ENCODE measurements at regions not wholly inside any gene's neighbourhood (a gene's known extent, or its start where the extent isn't known, plus 50 kb on each side); places are given as distances from the start of the nearest gene placed in this dataset.

DNA sequence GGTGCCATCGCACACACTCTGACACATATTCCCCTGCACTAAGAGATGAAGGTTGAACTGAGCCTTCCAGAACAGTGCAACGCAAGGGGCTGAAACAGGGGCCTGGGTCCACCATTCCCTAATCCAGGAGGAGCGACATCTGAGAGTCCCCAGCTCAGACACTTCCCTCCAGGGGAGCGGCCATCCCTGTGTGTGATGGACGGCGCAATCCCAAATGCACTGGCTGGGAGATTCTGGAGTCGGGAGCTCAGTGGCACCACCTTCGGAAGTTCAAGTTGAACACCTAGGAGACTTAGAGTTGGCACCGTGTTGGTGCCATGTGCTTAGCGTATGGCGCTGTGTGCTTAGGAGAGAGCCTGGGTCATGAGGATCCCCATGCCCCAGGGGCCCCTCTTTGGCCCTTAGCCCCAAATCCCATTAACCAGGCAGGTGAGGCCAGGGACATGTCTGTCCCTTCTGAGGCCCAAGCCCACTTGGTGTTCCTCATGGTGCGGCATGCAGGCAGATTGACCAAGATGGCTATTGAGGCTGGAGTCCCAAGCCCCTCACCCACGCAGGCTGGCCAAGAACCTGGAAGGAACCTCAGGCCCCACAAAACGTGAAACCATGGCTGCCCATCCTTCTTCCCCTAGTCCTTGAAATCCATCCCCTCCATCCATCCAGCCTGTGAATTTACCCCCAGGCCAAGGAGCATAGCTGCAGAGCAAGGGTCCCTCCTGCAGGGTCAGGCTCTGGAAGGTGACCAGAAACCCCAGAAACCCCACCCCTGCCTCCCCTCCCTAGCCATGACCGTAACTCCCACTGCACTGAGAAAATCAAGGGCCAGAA is 114.1 kb upstream of the OTOS start:
- TF ChIP-seq, protein P1, sequence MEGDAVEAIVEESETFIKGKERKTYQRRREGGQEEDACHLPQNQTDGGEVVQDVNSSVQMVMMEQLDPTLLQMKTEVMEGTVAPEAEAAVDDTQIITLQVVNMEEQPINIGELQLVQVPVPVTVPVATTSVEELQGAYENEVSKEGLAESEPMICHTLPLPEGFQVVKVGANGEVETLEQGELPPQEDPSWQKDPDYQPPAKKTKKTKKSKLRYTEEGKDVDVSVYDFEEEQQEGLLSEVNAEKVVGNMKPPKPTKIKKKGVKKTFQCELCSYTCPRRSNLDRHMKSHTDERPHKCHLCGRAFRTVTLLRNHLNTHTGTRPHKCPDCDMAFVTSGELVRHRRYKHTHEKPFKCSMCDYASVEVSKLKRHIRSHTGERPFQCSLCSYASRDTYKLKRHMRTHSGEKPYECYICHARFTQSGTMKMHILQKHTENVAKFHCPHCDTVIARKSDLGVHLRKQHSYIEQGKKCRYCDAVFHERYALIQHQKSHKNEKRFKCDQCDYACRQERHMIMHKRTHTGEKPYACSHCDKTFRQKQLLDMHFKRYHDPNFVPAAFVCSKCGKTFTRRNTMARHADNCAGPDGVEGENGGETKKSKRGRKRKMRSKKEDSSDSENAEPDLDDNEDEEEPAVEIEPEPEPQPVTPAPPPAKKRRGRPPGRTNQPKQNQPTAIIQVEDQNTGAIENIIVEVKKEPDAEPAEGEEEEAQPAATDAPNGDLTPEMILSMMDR (IDR thresholded peaks at IDR 0.05) = no peak
- TF ChIP-seq POLR2AphosphoS5 (IDR thresholded peaks at IDR 0.05) = no peak
